ENCODE measurements at regions not wholly inside any gene's neighbourhood (a gene's known extent, or its start where the extent isn't known, plus 50 kb on each side); places are given as distances from the start of the nearest gene placed in this dataset.

DNA sequence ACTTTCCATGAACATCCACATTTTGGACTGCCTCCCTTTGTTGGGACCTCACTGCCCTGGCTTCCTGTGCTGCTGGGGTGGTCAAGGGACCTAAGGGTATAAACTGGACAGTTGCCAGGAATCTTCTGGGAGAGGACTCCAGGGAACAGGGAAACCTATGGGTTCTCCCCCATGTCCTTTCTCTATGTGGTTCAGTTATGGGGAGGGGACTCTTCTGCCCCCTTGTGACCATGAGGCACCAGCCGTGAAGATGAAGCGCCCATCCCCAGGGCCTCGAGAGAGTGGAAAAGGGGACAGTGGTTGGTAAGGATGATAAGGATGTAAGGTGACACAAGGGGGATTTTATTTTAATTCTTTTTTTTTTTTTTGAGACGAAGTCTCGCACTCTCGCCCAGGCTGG, 177.0 kb upstream of the TMEM132C start (continued):
- TF ChIP-seq, protein P1, sequence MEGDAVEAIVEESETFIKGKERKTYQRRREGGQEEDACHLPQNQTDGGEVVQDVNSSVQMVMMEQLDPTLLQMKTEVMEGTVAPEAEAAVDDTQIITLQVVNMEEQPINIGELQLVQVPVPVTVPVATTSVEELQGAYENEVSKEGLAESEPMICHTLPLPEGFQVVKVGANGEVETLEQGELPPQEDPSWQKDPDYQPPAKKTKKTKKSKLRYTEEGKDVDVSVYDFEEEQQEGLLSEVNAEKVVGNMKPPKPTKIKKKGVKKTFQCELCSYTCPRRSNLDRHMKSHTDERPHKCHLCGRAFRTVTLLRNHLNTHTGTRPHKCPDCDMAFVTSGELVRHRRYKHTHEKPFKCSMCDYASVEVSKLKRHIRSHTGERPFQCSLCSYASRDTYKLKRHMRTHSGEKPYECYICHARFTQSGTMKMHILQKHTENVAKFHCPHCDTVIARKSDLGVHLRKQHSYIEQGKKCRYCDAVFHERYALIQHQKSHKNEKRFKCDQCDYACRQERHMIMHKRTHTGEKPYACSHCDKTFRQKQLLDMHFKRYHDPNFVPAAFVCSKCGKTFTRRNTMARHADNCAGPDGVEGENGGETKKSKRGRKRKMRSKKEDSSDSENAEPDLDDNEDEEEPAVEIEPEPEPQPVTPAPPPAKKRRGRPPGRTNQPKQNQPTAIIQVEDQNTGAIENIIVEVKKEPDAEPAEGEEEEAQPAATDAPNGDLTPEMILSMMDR (conservative IDR thresholded peaks at IDR 0.05; ENCODE audit: low read depth in 2 of 2): no peak
- TF ChIP-seq POLR2AphosphoS5 (IDR thresholded peaks at IDR 0.05; ENCODE audit: low read depth): no peak
- TF ChIP-seq ZNF114 (CRISPR knock-in tag; IDR thresholded peaks at IDR 0.05): no peak
- no peak for TF ChIP-seq REST (IDR thresholded peaks at IDR 0.05; ENCODE audit: unreplicated experiment)
- no peak for TF ChIP-seq NANOG (IDR thresholded peaks at IDR 0.05; ENCODE audit: borderline replicate concordance)
- no peak for TF ChIP-seq CREB1 (CRISPR knock-in tag; IDR thresholded peaks at IDR 0.05; ENCODE audit: low read depth)
- TF ChIP-seq STAT1 (IDR thresholded peaks at IDR 0.05; ENCODE audit: unreplicated experiment): no peak
- no peak for TF ChIP-seq ZNF331 (CRISPR knock-in tag; IDR thresholded peaks at IDR 0.05; ENCODE audit: low read depth)

DNA sequence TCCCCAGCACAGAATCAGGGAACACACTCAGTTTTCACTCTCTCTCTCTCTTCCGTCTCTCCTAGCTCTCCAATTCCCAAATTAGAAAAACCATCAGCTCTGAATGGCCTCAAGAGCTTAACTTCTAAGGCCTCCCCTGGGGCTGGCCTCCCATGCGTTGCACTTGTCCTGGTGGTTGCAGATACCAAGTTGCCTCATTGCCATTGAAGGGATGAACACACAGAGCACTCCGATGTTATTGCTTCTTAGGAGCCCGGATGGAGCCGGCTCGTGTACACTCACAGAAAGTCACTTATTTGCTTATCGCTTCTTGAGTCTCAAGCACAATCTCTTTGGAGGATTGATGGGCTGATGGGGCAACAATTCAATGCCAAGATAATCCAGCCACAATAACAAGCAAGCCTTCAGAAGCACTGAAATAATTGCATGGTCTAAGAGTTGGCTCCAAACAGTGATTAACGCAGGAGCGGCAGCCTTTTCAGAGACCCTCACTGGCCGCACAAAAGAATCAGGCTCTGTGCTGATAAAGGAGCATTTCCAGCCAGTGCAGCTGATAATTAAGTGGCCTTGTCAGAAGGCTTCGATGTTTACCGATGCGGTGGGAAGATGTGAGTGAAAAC, 175.8 kb upstream of the TMEM132C start:
- Mint-ChIP-seq H3K4me1 (no peaks in the 10 kb centered on the region), H3K27ac (no peak overlapping the region), H3K4me3 (no peak overlapping the region), H3K36me3 (ENCODE audit: low read depth) (peaks cover 53% of the 10 kb centered on the region), H3K9me3 (peaks cover 99% of the 10 kb centered on the region), H3K27me3 (ENCODE audit: insufficient read depth, low read depth, poor library complexity) (peaks cover 3% of the 10 kb centered on the region)
- Histone ChIP-seq H3K9me2 (ENCODE audit: insufficient read depth) (no peaks in the 10 kb centered on the region), H2AFZ (no peak overlapping the region), H3K4me2 (no peak overlapping the region), H3K4me1 (ENCODE audit: insufficient read depth) (no peaks in the 10 kb centered on the region), H3F3A (replicated peaks; ENCODE audit: low read depth) (no peaks in the 10 kb centered on the region), H3K4me3 (no peak overlapping the region), H3K79me2 (replicated peaks; ENCODE audit: insufficient read depth) (no peaks in the 10 kb centered on the region), H3K27me3 (ENCODE audit: insufficient read depth) (no peaks in the 10 kb centered on the region), H3K36me3 (ENCODE audit: insufficient read depth) (peaks cover 2% of the 10 kb centered on the region; the same call in 1 of the 2 replicates), H3K27ac (ENCODE audit: low read depth) (no peak overlapping the region), H4K20me1 (replicated peaks; ENCODE audit: insufficient read depth) (no peaks in the 10 kb centered on the region)
- ATAC-seq (no peak), DNase-seq (ENCODE audit: low spot score) (no peak)
- TF ChIP-seq STAT1 (IDR thresholded peaks at IDR 0.05; ENCODE audit: unreplicated experiment) (no peak), CREB1 (CRISPR knock-in tag; IDR thresholded peaks at IDR 0.05; ENCODE audit: low read depth) (no peak), JUNB (IDR thresholded peaks at IDR 0.05; ENCODE audit: unreplicated experiment) (no peak), REST (IDR thresholded peaks at IDR 0.05; ENCODE audit: unreplicated experiment) (no peak), EZH2 (IDR thresholded peaks at IDR 0.05; ENCODE audit: low read depth, unreplicated experiment) (no peak), POLR2AphosphoS5 (IDR thresholded peaks at IDR 0.05; ENCODE audit: low read depth) (no peak), ZNF331 (CRISPR knock-in tag; IDR thresholded peaks at IDR 0.05; ENCODE audit: low read depth) (no peak), NANOG (IDR thresholded peaks at IDR 0.05; ENCODE audit: borderline replicate concordance) (no peak), EZH2phosphoT487 (IDR thresholded peaks at IDR 0.05; ENCODE audit: unreplicated experiment) (no peak)
- TF ChIP-seq, protein P1 (conservative IDR thresholded peaks at IDR 0.05; ENCODE audit: low read depth in 2 of 2): no peak
- TF ChIP-seq, protein P2, sequence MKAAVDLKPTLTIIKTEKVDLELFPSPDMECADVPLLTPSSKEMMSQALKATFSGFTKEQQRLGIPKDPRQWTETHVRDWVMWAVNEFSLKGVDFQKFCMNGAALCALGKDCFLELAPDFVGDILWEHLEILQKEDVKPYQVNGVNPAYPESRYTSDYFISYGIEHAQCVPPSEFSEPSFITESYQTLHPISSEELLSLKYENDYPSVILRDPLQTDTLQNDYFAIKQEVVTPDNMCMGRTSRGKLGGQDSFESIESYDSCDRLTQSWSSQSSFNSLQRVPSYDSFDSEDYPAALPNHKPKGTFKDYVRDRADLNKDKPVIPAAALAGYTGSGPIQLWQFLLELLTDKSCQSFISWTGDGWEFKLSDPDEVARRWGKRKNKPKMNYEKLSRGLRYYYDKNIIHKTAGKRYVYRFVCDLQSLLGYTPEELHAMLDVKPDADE (IDR thresholded peaks at IDR 0.05): no peak
